Esophagus squamous epithelium (tissue), 4 donors: ENCODE measurements at regions not wholly inside any gene's neighbourhood (a gene's known extent, or its start where the extent isn't known, plus 50 kb on each side); places are given as distances from the start of the nearest gene placed in this dataset.

Experiments
- POLR2A ChIP-seq, 4 donors: fragments of 450-650 bp; IDR thresholded peaks; one replicate each; pipeline ENCODE4 v1.6.1; 2017; ENCODE audit warnings: antibody characterized with exemption in 4 of 4, mild to moderate bottlenecking in 4 of 4, moderate library complexity in 3 of 4
- TF ChIP-seq, protein P1 (sequence below), 6 experiments: fragments of 450-650 bp in 4 of 6; fragments of 200-600 bp in 2 of 6; sonication (generic) in 2 of 6; IDR thresholded peaks; one replicate each; pipeline ENCODE4 v1.5.1; 2016 to 2019; ENCODE audit warnings: antibody characterized with exemption in 6 of 6, mild to moderate bottlenecking in 4 of 6, moderate library complexity in 4 of 6

DNA sequence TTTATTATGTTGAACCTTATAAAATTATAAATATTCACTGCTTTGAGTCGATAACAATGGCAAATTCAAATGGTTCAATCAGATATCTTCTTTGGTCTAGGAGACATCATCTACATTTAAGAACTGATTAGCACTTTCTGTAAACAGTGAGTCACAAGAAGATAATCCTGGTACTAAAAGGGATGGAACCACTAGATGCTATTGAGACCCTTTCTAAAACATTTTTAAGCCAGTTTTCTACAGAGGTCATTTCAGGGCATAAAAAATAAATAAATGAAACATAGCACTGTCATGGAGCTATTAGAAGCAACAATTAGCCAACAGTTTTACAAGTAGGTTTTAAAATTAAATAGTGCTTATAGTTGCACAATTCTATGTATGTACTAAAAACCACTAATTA lies 212.2 kb downstream of the DUSP6 start:
- TF ChIP-seq, protein P1, sequence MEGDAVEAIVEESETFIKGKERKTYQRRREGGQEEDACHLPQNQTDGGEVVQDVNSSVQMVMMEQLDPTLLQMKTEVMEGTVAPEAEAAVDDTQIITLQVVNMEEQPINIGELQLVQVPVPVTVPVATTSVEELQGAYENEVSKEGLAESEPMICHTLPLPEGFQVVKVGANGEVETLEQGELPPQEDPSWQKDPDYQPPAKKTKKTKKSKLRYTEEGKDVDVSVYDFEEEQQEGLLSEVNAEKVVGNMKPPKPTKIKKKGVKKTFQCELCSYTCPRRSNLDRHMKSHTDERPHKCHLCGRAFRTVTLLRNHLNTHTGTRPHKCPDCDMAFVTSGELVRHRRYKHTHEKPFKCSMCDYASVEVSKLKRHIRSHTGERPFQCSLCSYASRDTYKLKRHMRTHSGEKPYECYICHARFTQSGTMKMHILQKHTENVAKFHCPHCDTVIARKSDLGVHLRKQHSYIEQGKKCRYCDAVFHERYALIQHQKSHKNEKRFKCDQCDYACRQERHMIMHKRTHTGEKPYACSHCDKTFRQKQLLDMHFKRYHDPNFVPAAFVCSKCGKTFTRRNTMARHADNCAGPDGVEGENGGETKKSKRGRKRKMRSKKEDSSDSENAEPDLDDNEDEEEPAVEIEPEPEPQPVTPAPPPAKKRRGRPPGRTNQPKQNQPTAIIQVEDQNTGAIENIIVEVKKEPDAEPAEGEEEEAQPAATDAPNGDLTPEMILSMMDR (IDR thresholded peaks at IDR 0.05), result no peak
- TF ChIP-seq POLR2A (IDR thresholded peaks at IDR 0.05), result no peak
